GM21723 (cell line): ENCODE measurements at regions not wholly inside any gene's neighbourhood (a gene's known extent, or its start where the extent isn't known, plus 50 kb on each side); places are given as distances from the start of the nearest gene placed in this dataset.

ENCODE experiments used
- ATAC-seq: cut with Tn5 transposase; IDR thresholded peaks from one replicate; pipeline ENCODE4 v1.9.1; 2021; ENCODE audit warnings: mild to moderate bottlenecking, moderate library complexity; ENCODE audit not compliant: unreplicated experiment

- ATAC-seq: no peak
These were observed 273.4 kb upstream of the MTNR1B start for GRCh38 chr11:92696076-92696475.

GRCh38 chr11:92697461-92698312 is 271.8 kb upstream of the MTNR1B start:
- ATAC-seq: no peak

- no peak for ATAC-seq
These were observed 270.7 kb upstream of the MTNR1B start for GRCh38 chr11:92698742-92699141.

- ATAC-seq: no peak
These were observed 267.2 kb upstream of the MTNR1B start for GRCh38 chr11:92702037-92702804.

- ATAC-seq: no peak
These were observed 266.5 kb upstream of the MTNR1B start for GRCh38 chr11:92702805-92703448.

- no peak for ATAC-seq
These were observed 266.0 kb upstream of the MTNR1B start for GRCh38 chr11:92703449-92703830.

- ATAC-seq: no peak
These were observed 262.3 kb upstream of the MTNR1B start for GRCh38 chr11:92707173-92707619.

GRCh38 chr11:92707665-92708064 is 261.8 kb upstream of the MTNR1B start:
- ATAC-seq: no peak

- ATAC-seq: no peak
These were observed 260.1 kb upstream of the MTNR1B start for GRCh38 chr11:92709329-92709728.

- ATAC-seq: no peak
These were observed 257.5 kb upstream of the MTNR1B start for GRCh38 chr11:92711926-92712325.

- no peak for ATAC-seq
These were observed 255.3 kb upstream of the MTNR1B start for GRCh38 chr11:92714111-92714510.

- ATAC-seq: no peak
These were observed 252.2 kb upstream of the MTNR1B start for GRCh38 chr11:92717240-92717639.

GRCh38 chr11:92720385-92720784 is 249.1 kb upstream of the MTNR1B start:
- no peak for ATAC-seq

- no peak for ATAC-seq
These were observed 244.1 kb upstream of the MTNR1B start for GRCh38 chr11:92725352-92725751.

- ATAC-seq: no peak
These were observed 242.3 kb upstream of the MTNR1B start for GRCh38 chr11:92727123-92727522.

- ATAC-seq: no peak
These were observed 241.7 kb upstream of the MTNR1B start for GRCh38 chr11:92727769-92728168.

- ATAC-seq: no peak
These were observed 240.8 kb upstream of the MTNR1B start for GRCh38 chr11:92728628-92729027.

- no peak for ATAC-seq
These were observed 234.4 kb upstream of the MTNR1B start for GRCh38 chr11:92735039-92735438.

- no peak for ATAC-seq
These were observed 231.2 kb upstream of the MTNR1B start for GRCh38 chr11:92738276-92738675.

- ATAC-seq: no peak
These were observed 230.4 kb upstream of the MTNR1B start for GRCh38 chr11:92739041-92739440.

- no peak for ATAC-seq
These were observed 230.0 kb upstream of the MTNR1B start for GRCh38 chr11:92739491-92739890.

- no peak for ATAC-seq
These were observed 229.2 kb upstream of the MTNR1B start for GRCh38 chr11:92740276-92740675.
